ENCODE measurements at regions not wholly inside any gene's neighbourhood (a gene's known extent, or its start where the extent isn't known, plus 50 kb on each side); places are given as distances from the start of the nearest gene placed in this dataset.

- TF ChIP-seq CTCF (IDR thresholded peaks at IDR 0.05) (no peak), POLR2AphosphoS5 (IDR thresholded peaks at IDR 0.05) (no peak), POLR2A (IDR thresholded peaks at IDR 0.05) (no peak)
These were observed 208.1 kb downstream of the BCOR start for GRCh38 chrX:39889704-39890103.

All from transverse colon (tissue), 4 donors.